ENCODE measurements at regions not wholly inside any gene's neighbourhood (a gene's known extent, or its start where the extent isn't known, plus 50 kb on each side); places are given as distances from the start of the nearest gene placed in this dataset.

DNA sequence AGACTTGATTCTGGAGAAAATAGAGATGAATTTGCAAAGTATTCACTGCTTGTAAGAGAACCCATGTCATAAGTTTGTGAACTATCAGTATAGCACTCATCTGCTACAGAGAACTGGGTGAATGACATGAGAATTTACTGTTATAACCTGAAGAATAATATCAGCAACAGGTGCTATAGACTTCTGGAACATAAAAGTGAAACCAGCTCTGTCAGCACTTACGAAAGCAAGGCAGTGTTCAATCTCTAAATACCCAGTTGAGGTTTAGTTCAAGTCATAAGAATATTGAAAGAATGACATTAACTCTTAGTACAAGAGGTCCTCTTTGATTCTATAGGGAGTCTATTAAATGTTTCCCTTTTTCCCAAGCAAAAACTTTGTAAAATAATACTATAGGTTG, 232.9 kb upstream of the ANKRD50 start:
- TF ChIP-seq, protein P1, sequence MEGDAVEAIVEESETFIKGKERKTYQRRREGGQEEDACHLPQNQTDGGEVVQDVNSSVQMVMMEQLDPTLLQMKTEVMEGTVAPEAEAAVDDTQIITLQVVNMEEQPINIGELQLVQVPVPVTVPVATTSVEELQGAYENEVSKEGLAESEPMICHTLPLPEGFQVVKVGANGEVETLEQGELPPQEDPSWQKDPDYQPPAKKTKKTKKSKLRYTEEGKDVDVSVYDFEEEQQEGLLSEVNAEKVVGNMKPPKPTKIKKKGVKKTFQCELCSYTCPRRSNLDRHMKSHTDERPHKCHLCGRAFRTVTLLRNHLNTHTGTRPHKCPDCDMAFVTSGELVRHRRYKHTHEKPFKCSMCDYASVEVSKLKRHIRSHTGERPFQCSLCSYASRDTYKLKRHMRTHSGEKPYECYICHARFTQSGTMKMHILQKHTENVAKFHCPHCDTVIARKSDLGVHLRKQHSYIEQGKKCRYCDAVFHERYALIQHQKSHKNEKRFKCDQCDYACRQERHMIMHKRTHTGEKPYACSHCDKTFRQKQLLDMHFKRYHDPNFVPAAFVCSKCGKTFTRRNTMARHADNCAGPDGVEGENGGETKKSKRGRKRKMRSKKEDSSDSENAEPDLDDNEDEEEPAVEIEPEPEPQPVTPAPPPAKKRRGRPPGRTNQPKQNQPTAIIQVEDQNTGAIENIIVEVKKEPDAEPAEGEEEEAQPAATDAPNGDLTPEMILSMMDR (conservative IDR thresholded peaks at IDR 0.05): no peak
- no peak for TF ChIP-seq EZH2 (IDR thresholded peaks at IDR 0.05; ENCODE audit: low read depth)
